A549 (cell line): ENCODE measurements at regions not wholly inside any gene's neighbourhood (a gene's known extent, or its start where the extent isn't known, plus 50 kb on each side); places are given as distances from the start of the nearest gene placed in this dataset.

ENCODE experiments used
- CTCF ChIP-seq: fragments of >200 bp; sonication (Bioruptor Twin); formaldehyde crosslinking; IDR thresholded peaks from 3 replicates; pipeline ENCODE4 v1.5.1; 2016
- HDAC2 ChIP-seq: fragments of 200-600 bp; sonication (generic); IDR thresholded peaks from 2 replicates; pipeline ENCODE4 v1.6.1; 2016
- RCOR1 ChIP-seq: fragments of 150-350 bp; IDR thresholded peaks from 2 replicates; pipeline ENCODE4 v1.6.1; 2014; ENCODE audit warnings: antibody characterized with exemption, low read length, low read depth

- TF ChIP-seq CTCF (no peak), RCOR1 (no peak), HDAC2 (no peak)
Measured at GRCh38 chr5:2307631-2308030, 424.9 kb upstream of the IRX4 start.
